NCI-H460 (cell line): ENCODE measurements at regions not wholly inside any gene's neighbourhood (a gene's known extent, or its start where the extent isn't known, plus 50 kb on each side); places are given as distances from the start of the nearest gene placed in this dataset.

Source experiments
- DNase-seq: peaks from one replicate; pipeline ENCODE4 v3.0.0-alpha.2; 2016; ENCODE audit warnings: low read depth; ENCODE audit errors: extremely low read depth

- DNase-seq, result no peak
Observed at GRCh38 chr7:132733860-132734259, 157.6 kb upstream of the PLXNA4 start.

- no peak for DNase-seq
Observed at GRCh38 chr7:132732321-132732865, 156.1 kb upstream of the PLXNA4 start.

GRCh38 chr7:132730105-132730504 lies 153.8 kb upstream of the PLXNA4 start:
- DNase-seq, result no peak

GRCh38 chr7:132723506-132724081 lies 147.3 kb upstream of the PLXNA4 start:
- DNase-seq, result no peak

- DNase-seq, result no peak
Observed at GRCh38 chr7:132720835-132721234, 144.6 kb upstream of the PLXNA4 start.

- no peak for DNase-seq
Observed at GRCh38 chr7:132713893-132714292, 137.6 kb upstream of the PLXNA4 start.

GRCh38 chr7:132709971-132710567 lies 133.8 kb upstream of the PLXNA4 start:
- DNase-seq, result peak; percentile 19

GRCh38 chr7:132708470-132708869 lies 132.2 kb upstream of the PLXNA4 start:
- no peak for DNase-seq

- no peak for DNase-seq
Observed at GRCh38 chr7:132705146-132705545, 128.9 kb upstream of the PLXNA4 start.

- no peak for DNase-seq
Observed at GRCh38 chr7:132703742-132704141, 127.5 kb upstream of the PLXNA4 start.

- no peak for DNase-seq
Observed at GRCh38 chr7:132697003-132697402, 120.7 kb upstream of the PLXNA4 start.

- no peak for DNase-seq
Observed at GRCh38 chr7:132696332-132696731, 120.1 kb upstream of the PLXNA4 start.

- DNase-seq, result no peak
Observed at GRCh38 chr7:132691201-132691600, 114.9 kb upstream of the PLXNA4 start.

- DNase-seq, result no peak
Observed at GRCh38 chr7:132690174-132690573, 113.9 kb upstream of the PLXNA4 start.

- DNase-seq, result no peak
Observed at GRCh38 chr7:132687981-132688383, 111.7 kb upstream of the PLXNA4 start.

GRCh38 chr7:132687016-132687415 lies 110.7 kb upstream of the PLXNA4 start:
- DNase-seq, result no peak

GRCh38 chr7:132685277-132685676 lies 109.0 kb upstream of the PLXNA4 start:
- no peak for DNase-seq

GRCh38 chr7:132683896-132684690 lies 107.8 kb upstream of the PLXNA4 start:
- no peak for DNase-seq

GRCh38 chr7:132681951-132682350 lies 105.7 kb upstream of the PLXNA4 start:
- DNase-seq, result no peak

- DNase-seq, result no peak
Observed at GRCh38 chr7:132680590-132680989, 104.3 kb upstream of the PLXNA4 start.

- no peak for DNase-seq
Observed at GRCh38 chr7:132678656-132679055, 102.4 kb upstream of the PLXNA4 start.

- DNase-seq, result no peak
Observed at GRCh38 chr7:132677918-132678317, 101.6 kb upstream of the PLXNA4 start.
